Astrocyte of the hippocampus (primary cell): ENCODE measurements at regions not wholly inside any gene's neighbourhood (a gene's known extent, or its start where the extent isn't known, plus 50 kb on each side); places are given as distances from the start of the nearest gene placed in this dataset.
A peak's percentile ranks its signal among the peaks of the same experiment; 100 is the strongest.
"Not testable (repeated sequence)": the region's sequence is repeated elsewhere in the genome, so short reads cannot be mapped to it uniquely, and the experiment has no call there.

Source experiments
- DNase-seq: peaks from one replicate; pipeline ENCODE4 v3.0.0; 2011; ENCODE audit warnings: low read depth, low spot score

- DNase-seq = no peak
Observed at GRCh38 chr2:17136877-17137276, 381.4 kb downstream of the RAD51AP2 start.

- DNase-seq = no peak
Observed at GRCh38 chr2:17136231-17136630, 382.0 kb downstream of the RAD51AP2 start.

- DNase-seq = no peak
Observed at GRCh38 chr2:17135619-17136018, 382.6 kb downstream of the RAD51AP2 start.

- DNase-seq = no peak
Observed at GRCh38 chr2:17133052-17133671, 385.1 kb downstream of the RAD51AP2 start.

GRCh38 chr2:17130627-17131026 is 387.6 kb downstream of the RAD51AP2 start:
- DNase-seq = not testable (repeated sequence)

- no peak for DNase-seq
Observed at GRCh38 chr2:17125989-17126620, 392.1 kb downstream of the RAD51AP2 start.

- no peak for DNase-seq
Observed at GRCh38 chr2:17124575-17125318, 393.5 kb downstream of the RAD51AP2 start.

- DNase-seq = no peak
Observed at GRCh38 chr2:17122887-17123501, 395.2 kb downstream of the RAD51AP2 start.

GRCh38 chr2:17115466-17115865 is 402.8 kb downstream of the RAD51AP2 start:
- DNase-seq = no peak

- no peak for DNase-seq
Observed at GRCh38 chr2:17115042-17115441, 403.2 kb downstream of the RAD51AP2 start.

- DNase-seq = peak; percentile 44
Observed at GRCh38 chr2:17107871-17108270, 410.4 kb downstream of the RAD51AP2 start.

- DNase-seq = peak; percentile 60
Observed at GRCh38 chr2:17107151-17107550, 411.1 kb downstream of the RAD51AP2 start.

- no peak for DNase-seq
Observed at GRCh38 chr2:17106418-17106817, 411.8 kb downstream of the RAD51AP2 start.

GRCh38 chr2:17104454-17104853 is 413.8 kb downstream of the RAD51AP2 start:
- DNase-seq = peak; percentile 48

- DNase-seq = no peak
Observed at GRCh38 chr2:17101596-17101995, 416.6 kb downstream of the RAD51AP2 start.

- no peak for DNase-seq
Observed at GRCh38 chr2:17101091-17101490, 417.1 kb downstream of the RAD51AP2 start.

- DNase-seq = no peak
Observed at GRCh38 chr2:17095340-17095739, 422.9 kb downstream of the RAD51AP2 start.

- peak; percentile 31 for DNase-seq
Observed at GRCh38 chr2:17093712-17094111, 424.5 kb downstream of the RAD51AP2 start.

GRCh38 chr2:17086990-17087389 is 421.4 kb upstream of the CYRIA start:
- no peak for DNase-seq

- DNase-seq = no peak
Observed at GRCh38 chr2:17085546-17086202, 420.0 kb upstream of the CYRIA start.

- peak; percentile 41 for DNase-seq
Observed at GRCh38 chr2:17084877-17085276, 419.2 kb upstream of the CYRIA start.

GRCh38 chr2:17083902-17084301 is 418.3 kb upstream of the CYRIA start:
- peak; percentile 74 for DNase-seq
